HCT116 (cell line): ENCODE measurements at regions not wholly inside any gene's neighbourhood (a gene's known extent, or its start where the extent isn't known, plus 50 kb on each side); places are given as distances from the start of the nearest gene placed in this dataset.

Experiments
- ATAC-seq: fragments of 200-7000 bp; cut with Tn5 transposase; 2 replicates; pipeline ENCODE4 v1.9.1; 2020; ENCODE audit warnings: mild to moderate bottlenecking, moderate library complexity
- BruUV-seq: library from RNA; stranded (reverse); fragments of 400-500 nt; replicated peaks from 2 replicates; lab custom pipeline; 2021; lab: Mats Ljungman, UMichigan
- CTCF ChIA-PET: fragments of 300-600 bp; sonication (Branson Sonifier 250); formaldehyde crosslinking; loops from one replicate; lab custom pipeline; 2021; ENCODE audit warnings: antibody characterized with exemption; lab: Charles Lee
- POLR2A ChIA-PET: fragments of 300-600, 350-600 bp; sonication (Branson Sonifier 250); formaldehyde crosslinking; loops from one replicate; lab custom pipeline; 2021; ENCODE audit warnings: antibody characterized with exemption; lab: Charles Lee
- RAD21 ChIA-PET, 2 experiments: fragments of 300-600 bp; sonication (Branson Sonifier 250); formaldehyde crosslinking; loops; one replicate each; lab custom pipeline; 2023; ENCODE audit warnings: low total read pairs in 2 of 2; ENCODE audit not compliant: uncharacterized antibody in 2 of 2, unreplicated experiment in 2 of 2, low non-redundant PET in 1 of 2; lab: Charles Lee
- DNase-seq: peaks from one replicate; pipeline ENCODE4 v3.0.0-alpha.2; 2010; ENCODE audit warnings: low read depth, low spot score
- H2AFZ ChIP-seq: fragments of 200-600 bp; shearing (Covaris generic), sonication (generic); 2 replicates; pipeline ENCODE4 v1.6.1; 2017; ENCODE audit warnings: low read depth, mixed run types, mixed read lengths, antibody characterized with exemption, low read length; ENCODE audit not compliant: poor library complexity, severe bottlenecking
- H3K27ac ChIP-seq: 2 replicates; pipeline ENCODE4 v1.5.1; 2012; ENCODE audit warnings: low read depth, low read length
- H3K27me3 ChIP-seq: fragments of 200-600 bp; sonication (generic); 2 replicates; pipeline ENCODE4 v1.6.1; 2016; ENCODE audit warnings: mixed run types, low read length, mixed read lengths; ENCODE audit not compliant: insufficient read depth
- H3K36me3 ChIP-seq, 2 experiments: fragments of 200-500 bp in 1 of 2; fragments of 200-600 bp in 1 of 2; sonication (Bioruptor generic) in 1 of 2; sonication (generic) in 1 of 2; 2 replicates each; pipeline versions ENCODE4 v1.5.1 to v1.6.1; 2014 to 2016; ENCODE audit warnings: low read length in 2 of 2, inconsistent platforms in 1 of 2, mixed read lengths in 1 of 2, mixed run types in 1 of 2; ENCODE audit not compliant: insufficient read depth in 2 of 2, control insufficient read depth in 1 of 2
- H3K4me1 ChIP-seq, 2 experiments: fragments of 200-600 bp in 1 of 2; sonication (generic) in 1 of 2; 2 replicates each; pipeline versions ENCODE4 v1.5.1 to v1.6.1; 2012 to 2017; ENCODE audit warnings: low read length in 2 of 2, inconsistent platforms in 1 of 2, mild to moderate bottlenecking in 1 of 2, mixed read lengths in 1 of 2, mixed run types in 1 of 2, moderate library complexity in 1 of 2; ENCODE audit not compliant: insufficient read depth in 2 of 2, control insufficient read depth in 1 of 2
- H3K4me2 ChIP-seq: fragments of 200-600 bp; sonication (generic); 2 replicates; pipeline ENCODE4 v1.6.1; 2017; ENCODE audit warnings: mixed run types, low read length, mixed read lengths
- H3K4me3 ChIP-seq, 2 experiments: fragments of 200-600 bp in 1 of 2; sonication (generic) in 1 of 2; replicated peaks in 1 of 2; 2 replicates each; pipeline ENCODE4 v1.5.1; 2011 to 2016; ENCODE audit warnings: low read length in 2 of 2, control low read depth in 1 of 2, low read depth in 1 of 2, mild to moderate bottlenecking in 1 of 2, mixed read lengths in 1 of 2, mixed run types in 1 of 2
- H3K79me2 ChIP-seq: fragments of 200-600 bp; sonication (generic); 2 replicates; pipeline ENCODE4 v1.6.1; 2017; ENCODE audit warnings: mild to moderate bottlenecking, mixed run types, low read length, moderate library complexity, mixed read lengths; ENCODE audit not compliant: insufficient read depth
- H3K9ac ChIP-seq: fragments of 200-600 bp; sonication (generic); 2 replicates; pipeline ENCODE4 v1.6.1; 2016; ENCODE audit warnings: low read length, mixed read lengths
- H3K9me2 ChIP-seq: fragments of 200-600 bp; sonication (generic), shearing (Covaris generic); 2 replicates; pipeline ENCODE4 v1.6.1; 2017; ENCODE audit warnings: mixed run types, mild to moderate bottlenecking, moderate library complexity; ENCODE audit not compliant: insufficient read depth
- H3K9me3 ChIP-seq, 2 experiments: fragments of 200-500 bp in 1 of 2; fragments of 200-600 bp in 1 of 2; sonication (Bioruptor generic) in 1 of 2; sonication (generic) in 1 of 2; 2 replicates each; pipeline ENCODE4 v1.6.1; 2014 to 2017; ENCODE audit warnings: low read length in 2 of 2, mixed read lengths in 2 of 2, inconsistent platforms in 1 of 2, low read depth in 1 of 2, mild to moderate bottlenecking in 1 of 2, mixed run types in 1 of 2, moderate library complexity in 1 of 2; ENCODE audit not compliant: control insufficient read depth in 1 of 2, insufficient read depth in 1 of 2
- H4K20me1 ChIP-seq: fragments of 200-600 bp; sonication (generic), shearing (Covaris generic); 2 replicates; pipeline ENCODE4 v1.6.1; 2017; ENCODE audit warnings: mixed run types, mild to moderate bottlenecking, moderate library complexity; ENCODE audit not compliant: insufficient read depth
- EGR1 ChIP-seq: IDR thresholded peaks from 2 replicates; pipeline ENCODE4 v1.6.1; 2012; ENCODE audit warnings: low read depth
- EZH2 ChIP-seq: fragments of 200-600 bp; sonication (generic); IDR thresholded peaks from 2 replicates; pipeline ENCODE4 v1.6.1; 2017; ENCODE audit warnings: antibody characterized with exemption, mixed run types
- EZH2phosphoT487 ChIP-seq: fragments of 200-600 bp; IDR thresholded peaks from 2 replicates; pipeline ENCODE4 v1.6.1; 2018; ENCODE audit warnings: antibody characterized with exemption, borderline replicate concordance
- JUND ChIP-seq: IDR thresholded peaks from 2 replicates; pipeline ENCODE4 v1.6.1; 2012
- POLR2A ChIP-seq: IDR thresholded peaks from 2 replicates; pipeline ENCODE4 v1.7.0; 2011; ENCODE audit warnings: borderline replicate concordance; ENCODE audit not compliant: insufficient read depth, insufficient read length; ENCODE audit errors: extremely low read depth
- SP1 ChIP-seq: IDR thresholded peaks from 2 replicates; pipeline ENCODE4 v1.6.1; 2012; ENCODE audit warnings: low read depth
- SRF ChIP-seq: IDR thresholded peaks from 2 replicates; pipeline ENCODE4 v1.6.1; 2012; ENCODE audit warnings: low read depth
- ZFX ChIP-seq: fragments of 450-650 bp; IDR thresholded peaks from 2 replicates; pipeline ENCODE4 v1.6.1; 2017
- intact Hi-C: fragments of 100-400 bp; cut with micrococcal nuclease; formaldehyde crosslinking; loops from 2 replicates; pipeline ENCODE4 v1.10.0; 2022
- TF ChIP-seq, protein P1 (sequence below), 3 experiments: fragments of 200-600 bp in 1 of 3; sonication (generic) in 1 of 3; IDR thresholded peaks in 2 of 3; conservative IDR thresholded peaks in 1 of 3; 2 replicates each; pipeline ENCODE4 v1.5.1; 2012 to 2017; ENCODE audit warnings: low read depth in 2 of 3, low read length in 2 of 3, antibody characterized with exemption in 1 of 3, borderline replicate concordance in 1 of 3, control low read depth in 1 of 3, mild to moderate bottlenecking in 1 of 3, mixed read lengths in 1 of 3, mixed run types in 1 of 3, moderate library complexity in 1 of 3; ENCODE audit not compliant: insufficient read depth in 1 of 3
- TF ChIP-seq, protein P2 (sequence below): IDR thresholded peaks from 2 replicates; pipeline ENCODE4 v1.6.1; 2012; ENCODE audit warnings: low read depth
- TF ChIP-seq, protein P3 (sequence below): IDR thresholded peaks from 2 replicates; pipeline ENCODE4 v1.6.1; 2011; ENCODE audit warnings: mild to moderate bottlenecking, low read length, moderate library complexity; ENCODE audit not compliant: insufficient replicate concordance; ENCODE audit errors: extremely low read depth
- TF ChIP-seq, protein P4 (sequence below): IDR thresholded peaks from 2 replicates; pipeline ENCODE4 v1.6.1; 2012

DNA sequence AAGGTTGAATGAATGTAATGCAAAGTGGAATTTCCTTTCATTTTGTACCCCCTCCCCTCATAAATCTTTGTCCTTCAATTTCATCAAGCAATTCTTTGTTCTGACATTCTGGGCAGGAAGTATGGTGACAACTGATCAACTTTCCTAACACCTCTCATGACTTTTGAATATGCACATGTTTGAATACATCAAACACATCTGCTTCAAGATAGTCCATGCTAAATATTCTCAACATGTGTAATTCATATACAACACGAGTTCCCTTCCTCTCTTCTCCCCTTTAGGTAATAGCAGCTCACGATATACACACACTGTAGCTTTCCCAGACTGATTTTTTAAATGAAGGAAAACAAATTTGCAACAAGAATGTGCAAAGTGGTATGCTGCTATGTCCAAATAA is 103.6 kb upstream of the EFNA5 start:
- Histone ChIP-seq H3K9me2 (no peaks in the 10 kb centered on the region), H3K4me3 (no peak overlapping the region), H4K20me1 (no peaks in the 10 kb centered on the region), H3K9ac (no peak overlapping the region), H3K4me1 (no peaks in the 10 kb centered on the region), H2AFZ (no peak overlapping the region), H3K27me3 (no peaks in the 10 kb centered on the region; the same call in 1 of the 2 replicates), H3K27ac (no peak overlapping the region), H3K9me3 (no peaks in the 10 kb centered on the region), H3K36me3 (no peaks in the 10 kb centered on the region), H3K4me2 (no peak overlapping the region), H3K79me2 (no peaks in the 10 kb centered on the region)
- no peak for TF ChIP-seq EZH2phosphoT487
- no peak for TF ChIP-seq SRF
- TF ChIP-seq, protein P1, sequence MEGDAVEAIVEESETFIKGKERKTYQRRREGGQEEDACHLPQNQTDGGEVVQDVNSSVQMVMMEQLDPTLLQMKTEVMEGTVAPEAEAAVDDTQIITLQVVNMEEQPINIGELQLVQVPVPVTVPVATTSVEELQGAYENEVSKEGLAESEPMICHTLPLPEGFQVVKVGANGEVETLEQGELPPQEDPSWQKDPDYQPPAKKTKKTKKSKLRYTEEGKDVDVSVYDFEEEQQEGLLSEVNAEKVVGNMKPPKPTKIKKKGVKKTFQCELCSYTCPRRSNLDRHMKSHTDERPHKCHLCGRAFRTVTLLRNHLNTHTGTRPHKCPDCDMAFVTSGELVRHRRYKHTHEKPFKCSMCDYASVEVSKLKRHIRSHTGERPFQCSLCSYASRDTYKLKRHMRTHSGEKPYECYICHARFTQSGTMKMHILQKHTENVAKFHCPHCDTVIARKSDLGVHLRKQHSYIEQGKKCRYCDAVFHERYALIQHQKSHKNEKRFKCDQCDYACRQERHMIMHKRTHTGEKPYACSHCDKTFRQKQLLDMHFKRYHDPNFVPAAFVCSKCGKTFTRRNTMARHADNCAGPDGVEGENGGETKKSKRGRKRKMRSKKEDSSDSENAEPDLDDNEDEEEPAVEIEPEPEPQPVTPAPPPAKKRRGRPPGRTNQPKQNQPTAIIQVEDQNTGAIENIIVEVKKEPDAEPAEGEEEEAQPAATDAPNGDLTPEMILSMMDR (IDR thresholded peaks at IDR 0.05 in 2 of 3, conservative IDR thresholded peaks at IDR 0.05 in 1 of 3; ENCODE audit: borderline replicate concordance in 1 of 3, insufficient read depth in 1 of 3, low read depth in 2 of 3, low read length in 2 of 3) = no peak
- no peak for TF ChIP-seq EGR1
- TF ChIP-seq, protein P2, sequence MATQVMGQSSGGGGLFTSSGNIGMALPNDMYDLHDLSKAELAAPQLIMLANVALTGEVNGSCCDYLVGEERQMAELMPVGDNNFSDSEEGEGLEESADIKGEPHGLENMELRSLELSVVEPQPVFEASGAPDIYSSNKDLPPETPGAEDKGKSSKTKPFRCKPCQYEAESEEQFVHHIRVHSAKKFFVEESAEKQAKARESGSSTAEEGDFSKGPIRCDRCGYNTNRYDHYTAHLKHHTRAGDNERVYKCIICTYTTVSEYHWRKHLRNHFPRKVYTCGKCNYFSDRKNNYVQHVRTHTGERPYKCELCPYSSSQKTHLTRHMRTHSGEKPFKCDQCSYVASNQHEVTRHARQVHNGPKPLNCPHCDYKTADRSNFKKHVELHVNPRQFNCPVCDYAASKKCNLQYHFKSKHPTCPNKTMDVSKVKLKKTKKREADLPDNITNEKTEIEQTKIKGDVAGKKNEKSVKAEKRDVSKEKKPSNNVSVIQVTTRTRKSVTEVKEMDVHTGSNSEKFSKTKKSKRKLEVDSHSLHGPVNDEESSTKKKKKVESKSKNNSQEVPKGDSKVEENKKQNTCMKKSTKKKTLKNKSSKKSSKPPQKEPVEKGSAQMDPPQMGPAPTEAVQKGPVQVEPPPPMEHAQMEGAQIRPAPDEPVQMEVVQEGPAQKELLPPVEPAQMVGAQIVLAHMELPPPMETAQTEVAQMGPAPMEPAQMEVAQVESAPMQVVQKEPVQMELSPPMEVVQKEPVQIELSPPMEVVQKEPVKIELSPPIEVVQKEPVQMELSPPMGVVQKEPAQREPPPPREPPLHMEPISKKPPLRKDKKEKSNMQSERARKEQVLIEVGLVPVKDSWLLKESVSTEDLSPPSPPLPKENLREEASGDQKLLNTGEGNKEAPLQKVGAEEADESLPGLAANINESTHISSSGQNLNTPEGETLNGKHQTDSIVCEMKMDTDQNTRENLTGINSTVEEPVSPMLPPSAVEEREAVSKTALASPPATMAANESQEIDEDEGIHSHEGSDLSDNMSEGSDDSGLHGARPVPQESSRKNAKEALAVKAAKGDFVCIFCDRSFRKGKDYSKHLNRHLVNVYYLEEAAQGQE = no peak
- no peak for TF ChIP-seq ZFX
- no peak for TF ChIP-seq POLR2A
- no peak for TF ChIP-seq JUND
- TF ChIP-seq, protein P3, sequence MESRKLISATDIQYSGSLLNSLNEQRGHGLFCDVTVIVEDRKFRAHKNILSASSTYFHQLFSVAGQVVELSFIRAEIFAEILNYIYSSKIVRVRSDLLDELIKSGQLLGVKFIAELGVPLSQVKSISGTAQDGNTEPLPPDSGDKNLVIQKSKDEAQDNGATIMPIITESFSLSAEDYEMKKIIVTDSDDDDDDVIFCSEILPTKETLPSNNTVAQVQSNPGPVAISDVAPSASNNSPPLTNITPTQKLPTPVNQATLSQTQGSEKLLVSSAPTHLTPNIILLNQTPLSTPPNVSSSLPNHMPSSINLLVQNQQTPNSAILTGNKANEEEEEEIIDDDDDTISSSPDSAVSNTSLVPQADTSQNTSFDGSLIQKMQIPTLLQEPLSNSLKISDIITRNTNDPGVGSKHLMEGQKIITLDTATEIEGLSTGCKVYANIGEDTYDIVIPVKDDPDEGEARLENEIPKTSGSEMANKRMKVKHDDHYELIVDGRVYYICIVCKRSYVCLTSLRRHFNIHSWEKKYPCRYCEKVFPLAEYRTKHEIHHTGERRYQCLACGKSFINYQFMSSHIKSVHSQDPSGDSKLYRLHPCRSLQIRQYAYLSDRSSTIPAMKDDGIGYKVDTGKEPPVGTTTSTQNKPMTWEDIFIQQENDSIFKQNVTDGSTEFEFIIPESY = no peak
- no peak for TF ChIP-seq SP1
- TF ChIP-seq, protein P4, sequence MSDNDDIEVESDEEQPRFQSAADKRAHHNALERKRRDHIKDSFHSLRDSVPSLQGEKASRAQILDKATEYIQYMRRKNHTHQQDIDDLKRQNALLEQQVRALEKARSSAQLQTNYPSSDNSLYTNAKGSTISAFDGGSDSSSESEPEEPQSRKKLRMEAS = no peak
- no peak for TF ChIP-seq EZH2
- no TSS peak for BruUV-seq
- ChIA-PET POLR2A (no interaction called here), CTCF (no interaction called here), RAD21 (no interaction called here)
- DNase-seq (no peak), ATAC-seq (no peak)
- intact Hi-C loops = no loop called here
